B cell (primary cell): ENCODE measurements at regions not wholly inside any gene's neighbourhood (a gene's known extent, or its start where the extent isn't known, plus 50 kb on each side); places are given as distances from the start of the nearest gene placed in this dataset.

ENCODE experiments used
- ATAC-seq: fragments of 200-7000 bp; cut with Tn5 transposase; one replicate; pipeline ENCODE4 v1.10.0; 2021; ENCODE audit warnings: low read depth, mild to moderate bottlenecking, moderate number of reproducible peaks, moderate library complexity
- CTCF ChIA-PET: fragments of 350-600 bp; sonication (Branson Sonifier 250); formaldehyde crosslinking; loops from one replicate; lab custom pipeline; 2021; ENCODE audit warnings: antibody characterized with exemption, inconsistent platforms; lab: Charles Lee
- POLR2A ChIA-PET: fragments of 350-600 bp; sonication (Branson Sonifier 250); formaldehyde crosslinking; loops from one replicate; lab custom pipeline; 2021; ENCODE audit warnings: antibody characterized with exemption; lab: Charles Lee
- DNase-seq: peaks from one replicate; pipeline ENCODE4 v3.0.0; 2013
- H2AFZ ChIP-seq: 2 replicates; pipeline ENCODE4 v1.6.1; 2012; ENCODE audit warnings: mild to moderate bottlenecking, low read depth, low read length; ENCODE audit not compliant: insufficient read depth, poor library complexity, severe bottlenecking
- H3K27ac ChIP-seq, 2 donors: 1 replicate in 1 of 2; 2 replicates in 1 of 2; pipeline ENCODE4 v1.5.1; 2012 to 2013; ENCODE audit warnings: low read length in 2 of 2, mild to moderate bottlenecking in 2 of 2, moderate library complexity in 1 of 2
- H3K27me3 ChIP-seq, 4 experiments: fragments of 200-600 bp in 1 of 4; sonication (generic) in 1 of 4; replicated peaks in 1 of 4; 1 replicate in 2 of 4; 2 replicates in 2 of 4; pipeline versions ENCODE4 v1.6.1 to v1.7.0; 2013 to 2016; ENCODE audit warnings: low read length in 3 of 4, mild to moderate bottlenecking in 2 of 4, mixed read lengths in 1 of 4, moderate library complexity in 1 of 4; ENCODE audit not compliant: insufficient read depth in 4 of 4, control insufficient read depth in 3 of 4; ENCODE audit errors: control extremely low read depth in 1 of 4
- H3K36me3 ChIP-seq, 2 experiments: replicated peaks in 1 of 2; 1 replicate in 1 of 2; 2 replicates in 1 of 2; pipeline versions ENCODE4 v1.6.1 to v1.7.1; 2013; ENCODE audit warnings: low read length in 1 of 2; ENCODE audit not compliant: insufficient read depth in 2 of 2, control insufficient read depth in 1 of 2; ENCODE audit errors: control extremely low read depth in 1 of 2, extremely low read depth in 1 of 2
- H3K4me1 ChIP-seq, 2 donors: fragments of 200-600 bp in 1 of 2; sonication (generic) in 1 of 2; 1 replicate in 1 of 2; 2 replicates in 1 of 2; pipeline versions ENCODE4 v1.5.1 to v1.6.1; 2013 to 2017; ENCODE audit warnings: low read length in 2 of 2; ENCODE audit not compliant: control insufficient read depth in 2 of 2, insufficient read depth in 2 of 2
- H3K4me2 ChIP-seq: replicated peaks from 2 replicates; pipeline ENCODE3; 2012; ENCODE audit warnings: mild to moderate bottlenecking, low read depth, low read length; ENCODE audit not compliant: poor library complexity, severe bottlenecking
- H3K4me3 ChIP-seq, 5 experiments: fragments of 200-600 bp in 1 of 5; sonication (generic) in 1 of 5; 1 replicate in 3 of 5; 2 replicates in 2 of 5; pipeline versions ENCODE4 v1.5.1 to v1.7.0; 2011 to 2016; ENCODE audit warnings: low read length in 4 of 5, mild to moderate bottlenecking in 4 of 5, low read depth in 2 of 5, control low read depth in 1 of 5, moderate library complexity in 1 of 5; ENCODE audit not compliant: insufficient read depth in 1 of 5; ENCODE audit errors: control extremely low read depth in 1 of 5, extremely low read depth in 1 of 5
- H3K79me2 ChIP-seq: fragments of 200-600 bp; sonication (generic); one replicate; pipeline ENCODE4 v1.6.0; 2016; ENCODE audit warnings: low read length; ENCODE audit not compliant: control insufficient read depth, insufficient read depth
- H3K9ac ChIP-seq: fragments of 200-600 bp; sonication (generic); 2 replicates; pipeline ENCODE4 v1.6.1; 2017; ENCODE audit warnings: mild to moderate bottlenecking, low read length, moderate library complexity
- H3K9me3 ChIP-seq, 3 donors: one replicate each; pipeline versions ENCODE4 v1.6.1 to v1.7.1; 2013; ENCODE audit warnings: low read length in 2 of 3; ENCODE audit not compliant: control insufficient read depth in 2 of 3, insufficient read depth in 1 of 3; ENCODE audit errors: control extremely low read depth in 1 of 3
- H4K20me1 ChIP-seq: 2 replicates; pipeline ENCODE4 v1.6.0; 2012; ENCODE audit warnings: mild to moderate bottlenecking, low read length; ENCODE audit not compliant: insufficient read depth, control insufficient read depth, poor library complexity, severe bottlenecking
- H3K27ac Mint-ChIP-seq: one replicate; pipeline ENCODE4 v1.8.0; 2021; ENCODE audit warnings: mixed read lengths
- H3K27me3 Mint-ChIP-seq: one replicate; pipeline ENCODE4 v1.8.0; 2021; ENCODE audit warnings: mixed read lengths
- H3K4me1 Mint-ChIP-seq: one replicate; pipeline ENCODE4 v1.8.0; 2021; ENCODE audit warnings: mixed read lengths
- H3K4me3 Mint-ChIP-seq: one replicate; pipeline ENCODE4 v1.8.0; 2021; ENCODE audit warnings: mixed read lengths
- H3K9me3 Mint-ChIP-seq: one replicate; pipeline ENCODE4 v1.8.0; 2022; ENCODE audit warnings: mixed read lengths; ENCODE audit not compliant: insufficient read depth
- CTCF ChIP-seq: fragments of 200-600 bp; IDR thresholded peaks from one replicate; pipeline ENCODE4 v1.8.0; 2022; ENCODE audit warnings: antibody characterized with exemption, mild to moderate bottlenecking
- EZH2 ChIP-seq: IDR thresholded peaks from 2 replicates; pipeline ENCODE4 v1.6.1; 2012; ENCODE audit warnings: borderline replicate concordance, low read depth, mild to moderate bottlenecking, moderate library complexity, low read length; ENCODE audit not compliant: insufficient read depth, poor library complexity, severe bottlenecking
- WGBS: methylation state at CpG from one replicate; pipeline ENCODE4 v1.1.5; 2013; ENCODE audit warnings: missing lambda C conversion rate; ENCODE audit not compliant: insufficient coverage; 5-methylcytosine and 5-hydroxymethylcytosine counted together
- intact Hi-C: fragments of 100-400 bp; cut with micrococcal nuclease; formaldehyde crosslinking; loops from one replicate; pipeline ENCODE4 v1.10.0; 2022

GRCh38 chr14:80080601-80081000 is 130.7 kb downstream of the DIO2 start:
- ATAC-seq (no peak), DNase-seq (no peak)
- ChIA-PET POLR2A (no interaction called here), CTCF (no interaction called here)
- no peaks in the 10 kb centered on the region for H3K36me3 ChIP-seq
- no peaks in the 10 kb centered on the region for H3K79me2 ChIP-seq
- Mint-ChIP-seq H3K27ac (no peak overlapping the region), H3K4me1 (no peaks in the 10 kb centered on the region), H3K9me3 (peaks cover 6% of the 10 kb centered on the region), H3K27me3 (no peaks in the 10 kb centered on the region), H3K4me3 (no peak overlapping the region)
- H3K9me3 ChIP-seq = peaks cover 0 to 1% (median 0%) of the 10 kb centered on the region in 3 donors
- H3K27me3 ChIP-seq = no peaks in the 10 kb centered on the region
- no peak for TF ChIP-seq CTCF
- TF ChIP-seq EZH2 = no peak
- H2AFZ ChIP-seq = no peak overlapping the region
- WGBS = 80% methylated on average over 1 of the region's 4 CpGs
- no peak overlapping the region for H3K9ac ChIP-seq
- intact Hi-C loops = no loop called here
- H3K27ac ChIP-seq = no peak overlapping the region
- H4K20me1 ChIP-seq = no peaks in the 10 kb centered on the region
- H3K4me3 ChIP-seq = no peak overlapping the region
- no peak overlapping the region for H3K4me2 ChIP-seq
- no peaks in the 10 kb centered on the region for H3K4me1 ChIP-seq

GRCh38 chr14:80078501-80078900 is 132.8 kb downstream of the DIO2 start:
- TF ChIP-seq EZH2 = no peak
- no peak for TF ChIP-seq CTCF
- no peaks in the 10 kb centered on the region for H4K20me1 ChIP-seq
- WGBS = 70% methylated on average over 1 of the region's 1 CpG
- H3K4me1 Mint-ChIP-seq = no peaks in the 10 kb centered on the region
- H3K27ac Mint-ChIP-seq = no peak overlapping the region
- DNase-seq = no peak
- H3K4me3 Mint-ChIP-seq = no peak overlapping the region
- H3K4me2 ChIP-seq = no peak overlapping the region
- no peaks in the 10 kb centered on the region for H3K27me3 ChIP-seq
- no peak for ATAC-seq
- H3K9me3 Mint-ChIP-seq = peaks cover 14% of the 10 kb centered on the region
- no peaks in the 10 kb centered on the region for H3K27me3 Mint-ChIP-seq
- no peaks in the 10 kb centered on the region for H3K9me3 ChIP-seq
- no peaks in the 10 kb centered on the region for H3K36me3 ChIP-seq
- intact Hi-C loops = no loop called here
- H3K79me2 ChIP-seq = no peaks in the 10 kb centered on the region
- no peak overlapping the region for H3K4me3 ChIP-seq
- H2AFZ ChIP-seq = no peak overlapping the region
- ChIA-PET POLR2A (no interaction called here), CTCF (interaction anchor here (1.1 kb wide), 1 partner anchor 9 kb away, joined by 3 read pairs; no protein-coding TSS in a partner anchor)
- H3K4me1 ChIP-seq = no peaks in the 10 kb centered on the region
- no peak overlapping the region for H3K9ac ChIP-seq
- no peak overlapping the region for H3K27ac ChIP-seq
